NCI-H128 (cell line): ENCODE measurements at regions not wholly inside any gene's neighbourhood (a gene's known extent, or its start where the extent isn't known, plus 50 kb on each side); places are given as distances from the start of the nearest gene placed in this dataset.
"Not testable (repeated sequence)": the region's sequence is repeated elsewhere in the genome, so short reads cannot be mapped to it uniquely, and the experiment has no call there.

Experiments used
- DNase-seq: peaks from one replicate; lab custom pipeline; 2025; ENCODE audit not compliant: unreplicated experiment; lab: John Stamatoyannopoulos, UW

GRCh38 chr10:10685566-10685965 lies 332.1 kb upstream of the CELF2 start:
- DNase-seq, result no peak

GRCh38 chr10:10687751-10688150 lies 329.9 kb upstream of the CELF2 start:
- no peak for DNase-seq

GRCh38 chr10:10699427-10699826 lies 318.2 kb upstream of the CELF2 start:
- DNase-seq, result no peak

GRCh38 chr10:10701084-10701611 lies 316.5 kb upstream of the CELF2 start:
- no peak for DNase-seq

GRCh38 chr10:10702211-10702610 lies 315.5 kb upstream of the CELF2 start:
- DNase-seq, result no peak

GRCh38 chr10:10703382-10703781 lies 314.3 kb upstream of the CELF2 start:
- no peak for DNase-seq

- DNase-seq, result no peak
Observed at GRCh38 chr10:10712155-10712704, 305.4 kb upstream of the CELF2 start.

GRCh38 chr10:10714327-10714726 lies 303.3 kb upstream of the CELF2 start:
- DNase-seq, result no peak

GRCh38 chr10:10716972-10717371 lies 300.7 kb upstream of the CELF2 start:
- no peak for DNase-seq

GRCh38 chr10:10722422-10722821 lies 295.2 kb upstream of the CELF2 start:
- no peak for DNase-seq

- DNase-seq, result no peak
Observed at GRCh38 chr10:10725196-10725595, 292.5 kb upstream of the CELF2 start.

- DNase-seq, result no peak
Observed at GRCh38 chr10:10726101-10726500, 291.6 kb upstream of the CELF2 start.

GRCh38 chr10:10727411-10727810 lies 290.3 kb upstream of the CELF2 start:
- DNase-seq, result not testable (repeated sequence)

- DNase-seq, result no peak
Observed at GRCh38 chr10:10727812-10728211, 289.9 kb upstream of the CELF2 start.

- no peak for DNase-seq
Observed at GRCh38 chr10:10730471-10731043, 287.1 kb upstream of the CELF2 start.

GRCh38 chr10:10731366-10731765 lies 286.3 kb upstream of the CELF2 start:
- DNase-seq, result no peak

- no peak for DNase-seq
Observed at GRCh38 chr10:10734356-10735064, 283.2 kb upstream of the CELF2 start.

- no peak for DNase-seq
Observed at GRCh38 chr10:10745291-10745690, 272.4 kb upstream of the CELF2 start.

GRCh38 chr10:10755490-10755889 lies 262.2 kb upstream of the CELF2 start:
- DNase-seq, result no peak

- DNase-seq, result no peak
Observed at GRCh38 chr10:10758306-10758705, 259.4 kb upstream of the CELF2 start.

GRCh38 chr10:10759806-10760205 lies 257.9 kb upstream of the CELF2 start:
- DNase-seq, result not testable (repeated sequence)

GRCh38 chr10:10765017-10765416 lies 252.7 kb upstream of the CELF2 start:
- no peak for DNase-seq
